Activated naive CD4-positive, alpha-beta T cell (primary cell): ENCODE measurements at regions not wholly inside any gene's neighbourhood (a gene's known extent, or its start where the extent isn't known, plus 50 kb on each side); places are given as distances from the start of the nearest gene placed in this dataset.
"Not testable (repeated sequence)": the region's sequence is repeated elsewhere in the genome, so short reads cannot be mapped to it uniquely, and the experiment has no call there.

Source experiments
- DNase-seq, 4 experiments: peaks; one replicate each; lab custom pipeline; 2025; lab: John Stamatoyannopoulos, UW

GRCh38 chrX:74065831-74066390 lies 213.4 kb upstream of the XIST start:
- no peak for DNase-seq

GRCh38 chrX:74063426-74064155 lies 211.1 kb upstream of the XIST start:
- no peak for DNase-seq

- DNase-seq = no peak
Measured at GRCh38 chrX:74061879-74062278, 209.4 kb upstream of the XIST start.

- no peak for DNase-seq
Measured at GRCh38 chrX:74049126-74049525, 196.6 kb upstream of the XIST start.

- DNase-seq = not testable (repeated sequence)
Measured at GRCh38 chrX:74034066-74034465, 181.6 kb upstream of the XIST start.

GRCh38 chrX:74031527-74031926 lies 179.0 kb upstream of the XIST start:
- not testable (repeated sequence) for DNase-seq

- DNase-seq = not testable (repeated sequence)
Measured at GRCh38 chrX:74030766-74031165, 178.3 kb upstream of the XIST start.

- DNase-seq = not testable (repeated sequence)
Measured at GRCh38 chrX:74025145-74025544, 172.6 kb upstream of the XIST start.

- DNase-seq = no peak
Measured at GRCh38 chrX:74023203-74023602, 170.7 kb upstream of the XIST start.

GRCh38 chrX:74018253-74018652 lies 165.7 kb upstream of the XIST start:
- no peak for DNase-seq

- peak in 3 of 4 experiments; percentile 2 to 35 (median 22) for DNase-seq
Measured at GRCh38 chrX:74015379-74016019, 163.0 kb upstream of the XIST start.

- DNase-seq = no peak
Measured at GRCh38 chrX:74009041-74009440, 156.5 kb upstream of the XIST start.

GRCh38 chrX:73992019-73992418 lies 139.5 kb upstream of the XIST start:
- DNase-seq = no peak

GRCh38 chrX:73987166-73987565 lies 134.7 kb upstream of the XIST start:
- DNase-seq = no peak

GRCh38 chrX:73979551-73980131 lies 127.1 kb upstream of the XIST start:
- DNase-seq = no peak

GRCh38 chrX:73977542-73978169 lies 125.1 kb upstream of the XIST start:
- no peak for DNase-seq

- DNase-seq = not testable (repeated sequence)
Measured at GRCh38 chrX:73967461-73967860, 114.9 kb upstream of the XIST start.

- DNase-seq = no peak
Measured at GRCh38 chrX:73965833-73966232, 113.3 kb upstream of the XIST start.

GRCh38 chrX:73964579-73964978 lies 112.1 kb upstream of the XIST start:
- no peak for DNase-seq

GRCh38 chrX:73963682-73964081 lies 111.2 kb upstream of the XIST start:
- DNase-seq = no peak

- no peak for DNase-seq
Measured at GRCh38 chrX:73962948-73963347, 110.4 kb upstream of the XIST start.

GRCh38 chrX:73961867-73962266 lies 109.4 kb upstream of the XIST start:
- DNase-seq = not testable (repeated sequence)

- DNase-seq = no peak
Measured at GRCh38 chrX:73944563-73944908, 92.0 kb upstream of the XIST start.
